ENCODE measurements at regions not wholly inside any gene's neighbourhood (a gene's known extent, or its start where the extent isn't known, plus 50 kb on each side); places are given as distances from the start of the nearest gene placed in this dataset.

- no peaks in the 10 kb centered on the region for H3K36me3 Mint-ChIP-seq
- peaks cover 8% of the 10 kb centered on the region for H3K9me3 Mint-ChIP-seq (ENCODE audit: low read depth)
- H3K4me3 Mint-ChIP-seq = no peak overlapping the region
- no peak for ATAC-seq
- CTCF ChIA-PET = no interaction called here
- H3K27ac Mint-ChIP-seq = no peak overlapping the region
- no peak for DNase-seq
- no peaks in the 10 kb centered on the region for H3K4me1 Mint-ChIP-seq
- H3K27me3 Mint-ChIP-seq = no peaks in the 10 kb centered on the region
Observed at GRCh38 chr1:82697965-82698364, 897.2 kb downstream of the ADGRL2 start.

- H3K27me3 Mint-ChIP-seq = no peaks in the 10 kb centered on the region
- no peaks in the 10 kb centered on the region for H3K4me1 Mint-ChIP-seq
- ATAC-seq (no peak), DNase-seq (no peak)
- peaks cover 11% of the 10 kb centered on the region for H3K9me3 Mint-ChIP-seq (ENCODE audit: low read depth)
- no peak overlapping the region for H3K27ac Mint-ChIP-seq
- CTCF ChIA-PET = no interaction called here
- H3K4me3 Mint-ChIP-seq = no peak overlapping the region
- no peaks in the 10 kb centered on the region for H3K36me3 Mint-ChIP-seq
Observed at GRCh38 chr1:82695443-82695842, 894.7 kb downstream of the ADGRL2 start.

DNA sequence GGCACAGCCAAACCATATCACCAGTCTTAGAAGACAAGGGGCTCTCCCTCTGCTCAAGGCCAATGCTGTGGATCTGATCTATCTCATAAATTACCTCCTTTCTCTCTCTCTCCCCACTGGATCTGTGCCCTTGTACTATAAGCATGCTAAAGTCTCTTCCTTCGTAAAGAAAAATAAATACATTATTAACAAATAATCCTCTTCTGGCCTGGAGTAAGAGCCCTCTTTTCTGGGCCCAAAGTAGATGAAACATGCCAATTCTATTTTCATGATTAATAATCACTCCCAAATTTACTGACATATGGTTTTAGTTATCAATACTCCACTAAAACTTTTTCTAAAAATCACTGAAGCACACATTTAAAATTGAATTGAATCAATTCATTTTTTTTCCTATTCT lies 889.7 kb downstream of the ADGRL2 start:
- no peaks in the 10 kb centered on the region for H3K27me3 Mint-ChIP-seq
- ATAC-seq = no peak
- H3K36me3 Mint-ChIP-seq = no peaks in the 10 kb centered on the region
- H3K9me3 Mint-ChIP-seq (ENCODE audit: low read depth) = peaks cover 19% of the 10 kb centered on the region
- no peak for DNase-seq
- no peak overlapping the region for H3K4me3 Mint-ChIP-seq
- H3K27ac Mint-ChIP-seq = no peak overlapping the region
- CTCF ChIA-PET = no interaction called here
- H3K4me1 Mint-ChIP-seq = no peaks in the 10 kb centered on the region

GRCh38 chr1:82689217-82689616 lies 888.5 kb downstream of the ADGRL2 start:
- Mint-ChIP-seq H3K27me3 (no peaks in the 10 kb centered on the region), H3K36me3 (no peaks in the 10 kb centered on the region), H3K4me1 (no peaks in the 10 kb centered on the region), H3K4me3 (no peak overlapping the region), H3K27ac (no peak overlapping the region), H3K9me3 (ENCODE audit: low read depth) (peaks cover 19% of the 10 kb centered on the region)
- DNase-seq (no peak), ATAC-seq (no peak)
- CTCF ChIA-PET = no interaction called here

DNA sequence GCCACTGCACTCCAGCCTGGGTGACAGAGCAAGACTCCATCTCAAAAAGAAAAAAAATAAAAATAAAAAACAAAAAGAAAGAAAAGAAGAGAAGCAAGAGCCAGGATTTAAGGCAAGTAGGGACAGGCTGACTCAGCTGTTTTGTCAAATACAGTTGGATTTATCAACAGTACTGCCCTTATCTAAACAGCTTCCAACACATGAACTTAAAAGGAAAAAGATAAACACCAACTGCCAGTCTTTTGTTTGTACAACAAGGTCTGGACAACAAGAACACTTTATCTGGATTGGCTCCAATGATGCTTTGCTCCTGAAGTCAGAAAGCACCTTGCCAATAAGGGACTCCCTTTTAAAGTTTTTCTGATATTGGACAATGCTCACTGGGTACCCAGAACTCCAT lies 886.0 kb downstream of the ADGRL2 start:
- H3K4me3 Mint-ChIP-seq = no peak overlapping the region
- no peak overlapping the region for H3K27ac Mint-ChIP-seq
- DNase-seq (no peak), ATAC-seq (no peak)
- peaks cover 19% of the 10 kb centered on the region for H3K9me3 Mint-ChIP-seq (ENCODE audit: low read depth)
- no peaks in the 10 kb centered on the region for H3K27me3 Mint-ChIP-seq
- H3K4me1 Mint-ChIP-seq = no peaks in the 10 kb centered on the region
- CTCF ChIA-PET = no interaction called here
- no peaks in the 10 kb centered on the region for H3K36me3 Mint-ChIP-seq

DNA sequence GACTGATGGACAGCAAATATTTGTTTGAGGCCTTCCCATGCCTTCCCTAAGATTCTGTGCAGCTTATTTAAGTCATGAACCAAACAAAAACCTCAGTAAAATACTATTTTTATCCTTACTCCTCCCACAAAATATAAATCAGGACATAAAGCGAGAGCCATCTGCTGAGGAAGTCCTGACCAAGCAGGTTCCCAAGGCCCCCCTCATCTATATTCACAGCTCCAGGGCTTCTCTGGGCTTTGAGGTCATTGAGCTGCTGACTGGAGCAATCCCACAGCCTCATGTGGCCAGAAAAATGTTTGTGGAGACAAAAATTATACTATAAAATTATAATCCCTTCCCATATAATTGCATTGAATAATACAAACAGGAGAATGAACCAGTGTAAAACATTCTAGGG lies 846.2 kb downstream of the ADGRL2 start:
- Mint-ChIP-seq H3K4me1 (no peaks in the 10 kb centered on the region), H3K27ac (no peak overlapping the region), H3K27me3 (no peaks in the 10 kb centered on the region), H3K36me3 (no peaks in the 10 kb centered on the region), H3K9me3 (ENCODE audit: low read depth) (peaks cover 7% of the 10 kb centered on the region), H3K4me3 (no peak overlapping the region)
- no peak for ATAC-seq
- CTCF ChIA-PET = no interaction called here
- no peak for DNase-seq

DNA sequence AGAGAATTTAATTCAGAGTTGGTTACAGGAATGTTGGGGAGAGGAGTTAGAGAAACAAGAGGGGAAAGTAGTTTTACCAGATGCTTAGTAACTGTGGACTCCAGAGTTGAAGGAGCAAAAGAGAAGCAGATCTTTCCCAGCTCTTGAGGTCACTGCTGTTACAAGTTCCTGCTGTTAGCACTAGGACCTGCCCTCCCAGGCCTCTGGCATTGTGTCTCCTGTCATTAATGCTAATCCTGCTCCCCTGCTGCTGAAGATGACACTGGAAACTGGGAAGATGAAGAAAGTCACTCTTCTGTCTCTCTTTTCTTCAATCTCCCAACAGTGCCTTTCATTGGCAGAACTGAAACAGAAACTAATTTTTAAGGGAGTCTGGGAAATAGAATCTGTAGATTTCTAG lies 845.6 kb downstream of the ADGRL2 start:
- Mint-ChIP-seq H3K27ac (no peak overlapping the region), H3K27me3 (no peaks in the 10 kb centered on the region), H3K36me3 (no peaks in the 10 kb centered on the region), H3K4me1 (no peaks in the 10 kb centered on the region), H3K4me3 (no peak overlapping the region), H3K9me3 (ENCODE audit: low read depth) (peaks cover 7% of the 10 kb centered on the region)
- CTCF ChIA-PET = no interaction called here
- no peak for ATAC-seq
- no peak for DNase-seq

GRCh38 chr1:82644186-82644915 lies 843.6 kb downstream of the ADGRL2 start:
- no peak for ATAC-seq
- DNase-seq = no peak
- peaks cover 2% of the 10 kb centered on the region for H3K9me3 Mint-ChIP-seq (ENCODE audit: low read depth)
- CTCF ChIA-PET = no interaction called here
- H3K36me3 Mint-ChIP-seq = no peaks in the 10 kb centered on the region
- no peaks in the 10 kb centered on the region for H3K4me1 Mint-ChIP-seq
- no peak overlapping the region for H3K27ac Mint-ChIP-seq
- H3K27me3 Mint-ChIP-seq = no peaks in the 10 kb centered on the region
- H3K4me3 Mint-ChIP-seq = no peak overlapping the region

DNA sequence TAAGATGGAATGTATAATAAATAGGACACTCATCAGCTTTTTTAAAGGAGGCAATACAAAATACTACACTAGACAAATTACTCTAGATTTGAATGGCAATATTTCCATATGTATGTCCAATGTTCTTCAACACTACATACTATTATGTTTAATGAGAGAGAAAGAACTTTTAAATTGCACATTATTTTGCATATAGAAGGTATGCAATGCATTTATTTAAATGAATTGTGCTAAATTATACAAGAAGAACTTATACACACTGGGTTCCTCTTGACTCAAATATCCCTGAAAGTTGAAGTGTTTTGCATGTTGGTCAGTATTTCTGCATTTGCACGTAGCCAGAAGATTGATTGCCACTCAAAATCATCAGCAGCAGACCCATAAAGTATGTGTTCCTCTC lies 839.6 kb downstream of the ADGRL2 start:
- no peaks in the 10 kb centered on the region for H3K36me3 Mint-ChIP-seq
- H3K27ac Mint-ChIP-seq = no peak overlapping the region
- CTCF ChIA-PET = no interaction called here
- H3K4me3 Mint-ChIP-seq = no peak overlapping the region
- ATAC-seq = no peak
- H3K9me3 Mint-ChIP-seq (ENCODE audit: low read depth) = peaks cover 5% of the 10 kb centered on the region
- DNase-seq = no peak
- no peaks in the 10 kb centered on the region for H3K27me3 Mint-ChIP-seq
- H3K4me1 Mint-ChIP-seq = no peaks in the 10 kb centered on the region

DNA sequence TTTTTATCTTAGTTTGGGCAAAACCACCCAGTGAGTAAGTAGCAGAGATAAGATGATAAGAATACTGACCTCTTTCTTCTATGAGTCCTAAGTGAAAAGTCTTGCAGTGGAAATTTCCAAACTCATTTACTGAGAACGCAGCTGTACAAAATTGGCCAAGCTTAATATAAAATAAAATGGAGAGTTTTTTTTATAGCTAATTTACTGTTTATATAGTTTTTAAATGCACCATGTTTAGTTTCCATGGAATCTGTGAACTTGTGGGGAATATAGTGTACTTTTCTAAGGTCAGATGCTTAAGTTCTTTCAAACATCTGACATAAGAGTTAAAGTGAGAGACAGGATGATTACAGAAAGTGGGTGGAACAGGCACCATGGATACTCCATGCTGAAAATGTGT lies 833.5 kb downstream of the ADGRL2 start:
- no peak overlapping the region for H3K27ac Mint-ChIP-seq
- ATAC-seq (no peak), DNase-seq (no peak)
- CTCF ChIA-PET = no interaction called here
- H3K9me3 Mint-ChIP-seq (ENCODE audit: low read depth) = peaks cover 9% of the 10 kb centered on the region
- H3K4me3 Mint-ChIP-seq = no peak overlapping the region
- no peaks in the 10 kb centered on the region for H3K4me1 Mint-ChIP-seq
- no peaks in the 10 kb centered on the region for H3K27me3 Mint-ChIP-seq
- H3K36me3 Mint-ChIP-seq = no peaks in the 10 kb centered on the region

DNA sequence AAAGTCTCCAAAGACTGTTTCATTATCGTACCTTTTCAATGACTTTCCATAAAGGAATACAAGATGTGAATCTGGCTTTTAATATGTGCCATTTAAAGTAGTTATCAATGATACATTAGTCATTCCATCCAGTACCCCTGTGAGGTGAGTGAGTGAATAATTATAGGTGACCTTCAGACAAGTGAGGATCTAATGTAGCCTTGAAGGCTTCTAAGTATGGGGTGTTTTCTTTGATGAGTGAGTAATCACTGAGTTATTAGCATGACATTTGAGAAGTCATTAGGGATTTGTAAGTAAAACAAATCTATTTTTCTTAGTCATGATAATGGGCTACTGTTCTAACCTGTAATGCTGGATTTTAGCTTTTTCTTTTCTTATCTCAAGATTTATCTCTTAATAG lies 831.4 kb downstream of the ADGRL2 start:
- CTCF ChIA-PET = no interaction called here
- H3K36me3 Mint-ChIP-seq = no peaks in the 10 kb centered on the region
- H3K27me3 Mint-ChIP-seq = no peaks in the 10 kb centered on the region
- no peaks in the 10 kb centered on the region for H3K4me1 Mint-ChIP-seq
- H3K27ac Mint-ChIP-seq = no peak overlapping the region
- H3K9me3 Mint-ChIP-seq (ENCODE audit: low read depth) = peaks cover 11% of the 10 kb centered on the region
- no peak overlapping the region for H3K4me3 Mint-ChIP-seq
- ATAC-seq (no peak), DNase-seq (no peak)

GRCh38 chr1:82628887-82629286 lies 828.2 kb downstream of the ADGRL2 start:
- no peaks in the 10 kb centered on the region for H3K36me3 Mint-ChIP-seq
- DNase-seq = no peak
- no peaks in the 10 kb centered on the region for H3K27me3 Mint-ChIP-seq
- ATAC-seq = no peak
- no peak overlapping the region for H3K4me3 Mint-ChIP-seq
- CTCF ChIA-PET = no interaction called here
- no peak overlapping the region for H3K27ac Mint-ChIP-seq
- H3K4me1 Mint-ChIP-seq = no peaks in the 10 kb centered on the region
- H3K9me3 Mint-ChIP-seq (ENCODE audit: low read depth) = peaks cover 14% of the 10 kb centered on the region

DNA sequence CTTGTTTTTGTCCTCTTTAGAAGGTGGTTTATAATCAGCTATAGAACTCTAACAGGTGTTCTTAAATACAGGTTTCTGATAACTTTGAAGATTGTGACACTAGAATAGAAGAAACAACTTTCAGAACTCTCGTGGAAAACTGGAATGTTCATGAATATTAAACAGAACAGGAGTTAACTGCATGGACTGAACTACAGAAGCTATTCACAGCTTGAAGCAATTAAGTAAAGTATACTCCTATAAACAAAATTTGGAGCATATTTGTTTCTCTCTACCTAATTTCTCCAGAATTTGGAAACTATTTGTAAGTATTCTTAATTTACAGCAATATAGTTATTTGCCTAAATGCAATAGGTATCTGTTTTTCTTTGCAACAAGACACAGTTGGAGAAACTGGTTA lies 824.8 kb downstream of the ADGRL2 start:
- no peaks in the 10 kb centered on the region for H3K36me3 Mint-ChIP-seq
- CTCF ChIA-PET = no interaction called here
- no peak for ATAC-seq
- H3K27ac Mint-ChIP-seq = no peak overlapping the region
- DNase-seq = no peak
- peaks cover 17% of the 10 kb centered on the region for H3K9me3 Mint-ChIP-seq (ENCODE audit: low read depth)
- H3K4me1 Mint-ChIP-seq = no peaks in the 10 kb centered on the region
- H3K27me3 Mint-ChIP-seq = no peaks in the 10 kb centered on the region
- no peak overlapping the region for H3K4me3 Mint-ChIP-seq

DNA sequence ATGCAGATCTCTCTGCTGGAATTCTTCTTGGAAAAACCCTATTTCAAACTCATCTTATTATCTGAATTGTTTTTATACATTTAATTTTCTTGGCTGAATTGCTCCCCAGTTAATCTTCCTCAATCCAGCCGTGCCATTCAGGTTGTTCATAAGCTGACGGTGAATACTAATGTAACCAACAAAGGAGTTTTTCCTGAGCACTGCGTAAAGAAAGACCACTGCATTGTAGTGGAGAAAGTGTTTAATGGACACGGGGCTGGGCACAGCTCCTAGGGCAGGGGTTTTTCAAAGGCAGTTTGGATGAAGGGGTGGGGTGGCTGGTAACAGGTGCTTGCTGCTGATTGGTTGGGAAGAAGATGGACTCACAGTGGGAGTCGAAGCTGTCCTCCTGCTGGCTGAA lies 820.3 kb downstream of the ADGRL2 start:
- H3K9me3 Mint-ChIP-seq (ENCODE audit: low read depth) = peaks cover 6% of the 10 kb centered on the region
- DNase-seq = no peak
- CTCF ChIA-PET = no interaction called here
- no peak for ATAC-seq
- no peaks in the 10 kb centered on the region for H3K4me1 Mint-ChIP-seq
- no peak overlapping the region for H3K4me3 Mint-ChIP-seq
- no peaks in the 10 kb centered on the region for H3K36me3 Mint-ChIP-seq
- no peak overlapping the region for H3K27ac Mint-ChIP-seq
- H3K27me3 Mint-ChIP-seq = no peaks in the 10 kb centered on the region

GRCh38 chr1:82614090-82614489 lies 813.4 kb downstream of the ADGRL2 start:
- ATAC-seq (no peak), DNase-seq (no peak)
- Mint-ChIP-seq H3K36me3 (no peaks in the 10 kb centered on the region), H3K27ac (no peak overlapping the region), H3K4me1 (no peaks in the 10 kb centered on the region), H3K9me3 (ENCODE audit: low read depth) (peaks cover 3% of the 10 kb centered on the region), H3K27me3 (no peaks in the 10 kb centered on the region), H3K4me3 (no peak overlapping the region)
- CTCF ChIA-PET = no interaction called here

Measured in activated CD8-positive, alpha-beta memory T cell treated with anti-CD3 and anti-CD28 coated beads, Interleukin-2, amount 10 ng/mL, durations not matched to agents 7 days and 5 days (primary cell).